ENCODE measurements at regions not wholly inside any gene's neighbourhood (a gene's known extent, or its start where the extent isn't known, plus 50 kb on each side); places are given as distances from the start of the nearest gene placed in this dataset.

DNA sequence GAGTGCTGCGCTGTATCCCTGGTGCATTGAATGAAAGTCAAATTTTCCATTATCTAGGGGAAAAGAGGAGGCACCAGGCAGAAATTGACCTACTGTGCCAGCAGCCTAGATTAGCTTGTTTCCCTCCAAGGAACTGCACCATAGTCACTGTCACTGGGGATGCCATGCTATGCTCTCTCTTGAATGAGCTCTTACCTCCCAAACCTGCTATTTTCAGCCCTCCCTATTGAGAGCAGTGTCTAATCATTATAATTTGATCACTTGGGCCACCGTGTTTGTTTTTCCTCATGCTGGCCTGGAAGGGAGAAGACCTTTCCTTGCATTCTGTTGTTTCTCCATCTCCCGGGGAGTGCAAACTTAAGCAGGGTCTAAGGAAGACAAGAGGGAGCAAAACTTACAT, 492.9 kb downstream of the SIPA1L2 start:
- TF ChIP-seq CHD1 (IDR thresholded peaks at IDR 0.05; ENCODE audit: low read depth, low read length) = no peak
- no peak for TF ChIP-seq MAFK (IDR thresholded peaks at IDR 0.05; ENCODE audit: low read depth, low read length)
- TF ChIP-seq, protein P1, sequence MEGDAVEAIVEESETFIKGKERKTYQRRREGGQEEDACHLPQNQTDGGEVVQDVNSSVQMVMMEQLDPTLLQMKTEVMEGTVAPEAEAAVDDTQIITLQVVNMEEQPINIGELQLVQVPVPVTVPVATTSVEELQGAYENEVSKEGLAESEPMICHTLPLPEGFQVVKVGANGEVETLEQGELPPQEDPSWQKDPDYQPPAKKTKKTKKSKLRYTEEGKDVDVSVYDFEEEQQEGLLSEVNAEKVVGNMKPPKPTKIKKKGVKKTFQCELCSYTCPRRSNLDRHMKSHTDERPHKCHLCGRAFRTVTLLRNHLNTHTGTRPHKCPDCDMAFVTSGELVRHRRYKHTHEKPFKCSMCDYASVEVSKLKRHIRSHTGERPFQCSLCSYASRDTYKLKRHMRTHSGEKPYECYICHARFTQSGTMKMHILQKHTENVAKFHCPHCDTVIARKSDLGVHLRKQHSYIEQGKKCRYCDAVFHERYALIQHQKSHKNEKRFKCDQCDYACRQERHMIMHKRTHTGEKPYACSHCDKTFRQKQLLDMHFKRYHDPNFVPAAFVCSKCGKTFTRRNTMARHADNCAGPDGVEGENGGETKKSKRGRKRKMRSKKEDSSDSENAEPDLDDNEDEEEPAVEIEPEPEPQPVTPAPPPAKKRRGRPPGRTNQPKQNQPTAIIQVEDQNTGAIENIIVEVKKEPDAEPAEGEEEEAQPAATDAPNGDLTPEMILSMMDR (conservative IDR thresholded peaks at IDR 0.05; ENCODE audit: low read depth, low read length) = no peak
- TF ChIP-seq POLR2A (IDR thresholded peaks at IDR 0.05; ENCODE audit: low read depth, low read length) = no peak
- TF ChIP-seq BHLHE40 (IDR thresholded peaks at IDR 0.05; ENCODE audit: low read depth, low read length) = no peak

All from IMR-90 (cell line).